ENCODE measurements at regions not wholly inside any gene's neighbourhood (a gene's known extent, or its start where the extent isn't known, plus 50 kb on each side); places are given as distances from the start of the nearest gene placed in this dataset.

DNA sequence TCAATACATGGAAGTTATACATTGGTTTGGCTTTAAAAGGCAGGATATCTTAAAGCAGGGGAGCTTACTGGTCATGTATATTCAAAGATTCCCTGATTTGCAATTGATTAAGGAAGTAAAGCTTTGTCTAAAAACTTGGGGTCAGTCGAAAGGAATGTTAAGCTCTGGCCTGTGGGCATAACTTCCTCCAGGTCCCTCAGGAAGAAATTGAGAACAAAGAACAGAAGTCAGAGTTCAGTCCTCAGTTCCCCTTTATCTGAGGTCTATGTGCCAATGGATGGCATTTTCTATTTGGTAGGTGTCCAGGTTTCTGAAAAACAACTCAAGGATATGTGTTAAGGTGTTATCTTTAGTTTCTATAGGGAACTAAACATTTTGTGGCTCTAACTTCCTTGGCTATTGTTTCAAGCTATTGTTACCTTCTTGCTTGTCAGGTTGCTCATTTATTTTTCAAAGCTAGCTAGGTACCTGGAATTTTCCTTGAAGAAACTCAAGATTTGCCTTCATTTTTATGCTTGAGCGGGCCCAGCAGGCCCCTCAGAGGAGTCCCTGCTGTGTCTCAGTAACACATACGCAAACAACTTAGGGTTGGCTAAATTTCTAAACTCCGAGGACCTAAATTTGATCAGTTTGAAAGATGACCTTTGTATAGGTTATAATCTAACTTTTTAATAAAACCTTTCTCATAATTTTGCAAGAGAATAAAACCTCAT is 135.0 kb upstream of the UBE2E2 start:
- POLR2A ChIA-PET: no interaction called here
- BruUV-seq (replicated peaks): no TSS peak
- ATAC-seq (no peak), DNase-seq (ENCODE audit: low read depth, low spot score) (no peak)
- no peaks in the 10 kb centered on the region for H4K20me1 ChIP-seq (ENCODE audit: insufficient read depth)
- TF ChIP-seq ZFX (IDR thresholded peaks at IDR 0.05) (no peak), EGR1 (IDR thresholded peaks at IDR 0.05; ENCODE audit: low read depth) (no peak), YY1 (IDR thresholded peaks at IDR 0.05; ENCODE audit: extremely low read depth, insufficient replicate concordance, low read depth, low read length) (no peak), RAD21 (IDR thresholded peaks at IDR 0.05; ENCODE audit: low read depth) (no peak), ZNF274 (IDR thresholded peaks at IDR 0.05; ENCODE audit: low read depth, low read length) (no peak), FOSL1 (IDR thresholded peaks at IDR 0.05; ENCODE audit: low read depth) (no peak), EZH2phosphoT487 (IDR thresholded peaks at IDR 0.05; ENCODE audit: borderline replicate concordance) (no peak), ELF1 (IDR thresholded peaks at IDR 0.05; ENCODE audit: borderline replicate concordance, low read depth) (no peak)
- TF ChIP-seq, protein P1, sequence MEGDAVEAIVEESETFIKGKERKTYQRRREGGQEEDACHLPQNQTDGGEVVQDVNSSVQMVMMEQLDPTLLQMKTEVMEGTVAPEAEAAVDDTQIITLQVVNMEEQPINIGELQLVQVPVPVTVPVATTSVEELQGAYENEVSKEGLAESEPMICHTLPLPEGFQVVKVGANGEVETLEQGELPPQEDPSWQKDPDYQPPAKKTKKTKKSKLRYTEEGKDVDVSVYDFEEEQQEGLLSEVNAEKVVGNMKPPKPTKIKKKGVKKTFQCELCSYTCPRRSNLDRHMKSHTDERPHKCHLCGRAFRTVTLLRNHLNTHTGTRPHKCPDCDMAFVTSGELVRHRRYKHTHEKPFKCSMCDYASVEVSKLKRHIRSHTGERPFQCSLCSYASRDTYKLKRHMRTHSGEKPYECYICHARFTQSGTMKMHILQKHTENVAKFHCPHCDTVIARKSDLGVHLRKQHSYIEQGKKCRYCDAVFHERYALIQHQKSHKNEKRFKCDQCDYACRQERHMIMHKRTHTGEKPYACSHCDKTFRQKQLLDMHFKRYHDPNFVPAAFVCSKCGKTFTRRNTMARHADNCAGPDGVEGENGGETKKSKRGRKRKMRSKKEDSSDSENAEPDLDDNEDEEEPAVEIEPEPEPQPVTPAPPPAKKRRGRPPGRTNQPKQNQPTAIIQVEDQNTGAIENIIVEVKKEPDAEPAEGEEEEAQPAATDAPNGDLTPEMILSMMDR (IDR thresholded peaks at IDR 0.05 in 2 of 3, conservative IDR thresholded peaks at IDR 0.05 in 1 of 3; ENCODE audit: borderline replicate concordance in 1 of 3, insufficient read depth in 1 of 3, low read depth in 2 of 3, low read length in 2 of 3): no peak
- TF ChIP-seq, protein P2, sequence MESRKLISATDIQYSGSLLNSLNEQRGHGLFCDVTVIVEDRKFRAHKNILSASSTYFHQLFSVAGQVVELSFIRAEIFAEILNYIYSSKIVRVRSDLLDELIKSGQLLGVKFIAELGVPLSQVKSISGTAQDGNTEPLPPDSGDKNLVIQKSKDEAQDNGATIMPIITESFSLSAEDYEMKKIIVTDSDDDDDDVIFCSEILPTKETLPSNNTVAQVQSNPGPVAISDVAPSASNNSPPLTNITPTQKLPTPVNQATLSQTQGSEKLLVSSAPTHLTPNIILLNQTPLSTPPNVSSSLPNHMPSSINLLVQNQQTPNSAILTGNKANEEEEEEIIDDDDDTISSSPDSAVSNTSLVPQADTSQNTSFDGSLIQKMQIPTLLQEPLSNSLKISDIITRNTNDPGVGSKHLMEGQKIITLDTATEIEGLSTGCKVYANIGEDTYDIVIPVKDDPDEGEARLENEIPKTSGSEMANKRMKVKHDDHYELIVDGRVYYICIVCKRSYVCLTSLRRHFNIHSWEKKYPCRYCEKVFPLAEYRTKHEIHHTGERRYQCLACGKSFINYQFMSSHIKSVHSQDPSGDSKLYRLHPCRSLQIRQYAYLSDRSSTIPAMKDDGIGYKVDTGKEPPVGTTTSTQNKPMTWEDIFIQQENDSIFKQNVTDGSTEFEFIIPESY (IDR thresholded peaks at IDR 0.05; ENCODE audit: extremely low read depth, insufficient replicate concordance, low read length): no peak
- TF ChIP-seq, protein P3, sequence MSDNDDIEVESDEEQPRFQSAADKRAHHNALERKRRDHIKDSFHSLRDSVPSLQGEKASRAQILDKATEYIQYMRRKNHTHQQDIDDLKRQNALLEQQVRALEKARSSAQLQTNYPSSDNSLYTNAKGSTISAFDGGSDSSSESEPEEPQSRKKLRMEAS (IDR thresholded peaks at IDR 0.05): no peak
- no peaks in the 10 kb centered on the region for H3K36me3 ChIP-seq (ENCODE audit: control insufficient read depth in 1 of 2, insufficient read depth in 2 of 2, low read length in 2 of 2)
- H3K4me3 ChIP-seq (replicated peaks in 1 of 2; ENCODE audit: low read depth in 1 of 2, low read length in 2 of 2): no peak overlapping the region
- H3K9ac ChIP-seq (ENCODE audit: low read length): no peak overlapping the region
- RAD21 ChIA-PET (ENCODE audit: low non-redundant PET in 1 of 2, low total read pairs in 2 of 2, uncharacterized antibody in 2 of 2, unreplicated experiment in 2 of 2): no interaction called here
- no peak overlapping the region for H2AFZ ChIP-seq (ENCODE audit: low read depth, low read length, poor library complexity, severe bottlenecking)
- CTCF ChIA-PET: no interaction called here
- no peaks in the 10 kb centered on the region for H3K79me2 ChIP-seq (ENCODE audit: insufficient read depth, low read length)
- intact Hi-C loops (cut with micrococcal nuclease): no loop called here
- H3K9me3 ChIP-seq (ENCODE audit: control insufficient read depth in 1 of 2, insufficient read depth in 1 of 2, low read depth in 1 of 2, low read length in 2 of 2): no peaks in the 10 kb centered on the region
- H3K4me1 ChIP-seq (ENCODE audit: control insufficient read depth in 1 of 2, insufficient read depth in 2 of 2, low read length in 2 of 2): no peaks in the 10 kb centered on the region
- H3K9me2 ChIP-seq (ENCODE audit: insufficient read depth): no peaks in the 10 kb centered on the region
- H3K4me2 ChIP-seq (ENCODE audit: low read length): no peak overlapping the region
- peaks cover 12% of the 10 kb centered on the region; the same call in 1 of the 2 replicates for H3K27me3 ChIP-seq (ENCODE audit: insufficient read depth, low read length)
- no peak overlapping the region for H3K27ac ChIP-seq (ENCODE audit: low read depth, low read length)
